ENCODE measurements at regions not wholly inside any gene's neighbourhood (a gene's known extent, or its start where the extent isn't known, plus 50 kb on each side); places are given as distances from the start of the nearest gene placed in this dataset.

DNA sequence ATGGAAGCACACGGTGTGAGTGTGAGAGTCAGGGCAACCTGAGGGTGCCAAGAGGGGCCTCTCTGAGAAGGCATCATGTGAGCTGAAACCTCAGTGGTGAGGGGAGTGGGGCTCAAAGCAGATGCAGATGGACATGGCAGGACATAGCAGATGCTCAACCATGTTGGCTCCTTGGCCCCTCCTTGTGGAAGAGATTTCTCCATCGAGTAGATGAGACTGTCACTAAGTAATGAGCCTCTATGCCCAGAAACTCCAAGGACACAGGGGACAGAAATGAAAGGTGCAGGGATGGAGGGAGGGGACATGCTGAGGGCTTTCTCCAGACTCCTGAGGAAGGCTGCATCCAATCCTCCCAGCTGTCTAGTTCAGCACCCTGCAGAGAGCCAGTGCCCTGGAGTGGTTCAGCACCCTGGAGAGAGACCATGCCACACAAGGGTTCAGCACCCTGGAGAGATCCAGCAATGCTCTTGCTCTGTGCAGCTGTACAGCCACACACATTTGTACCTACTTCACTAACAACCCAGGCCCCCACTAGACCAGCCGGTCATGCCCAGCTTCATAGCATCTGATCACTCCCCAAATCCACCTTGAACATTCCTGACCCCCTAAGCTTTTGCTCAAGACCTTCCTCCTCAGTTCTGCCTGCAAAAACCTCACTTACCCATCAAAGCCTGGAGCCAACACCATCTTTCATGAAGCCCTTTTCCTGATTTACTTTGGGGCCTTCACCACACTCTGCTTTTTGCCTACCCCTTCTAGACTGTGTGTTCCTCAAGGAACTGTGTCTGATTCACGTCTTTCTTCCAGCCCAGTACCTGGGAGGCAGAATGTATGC, 252.0 kb downstream of the CTTN start:
- DNase-seq (ENCODE audit: low spot score) = peak; percentile 46

GRCh38 chr11:70651031-70651430, 252.7 kb downstream of the CTTN start:
- no peak for DNase-seq (ENCODE audit: low spot score)

DNA sequence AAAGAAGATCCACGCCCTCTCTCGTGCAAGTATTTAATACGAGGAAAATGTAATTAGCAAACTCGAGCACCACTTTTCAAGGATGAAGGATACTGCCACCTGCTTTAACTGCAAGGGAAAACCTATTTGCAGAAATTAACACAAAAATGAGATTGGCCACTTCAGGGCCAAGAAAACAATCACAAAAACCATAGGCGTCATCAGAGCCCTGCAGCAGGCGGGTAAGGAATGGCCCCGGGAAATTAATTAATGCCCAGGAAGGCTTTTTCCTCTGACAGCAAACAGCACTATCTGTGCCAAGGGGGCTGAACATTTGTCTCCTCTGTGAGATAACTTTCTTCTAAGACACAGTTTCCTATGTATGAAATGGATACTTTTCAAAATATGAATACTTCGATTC, 255.7 kb downstream of the CTTN start:
- no peak for DNase-seq (ENCODE audit: low spot score)

DNA sequence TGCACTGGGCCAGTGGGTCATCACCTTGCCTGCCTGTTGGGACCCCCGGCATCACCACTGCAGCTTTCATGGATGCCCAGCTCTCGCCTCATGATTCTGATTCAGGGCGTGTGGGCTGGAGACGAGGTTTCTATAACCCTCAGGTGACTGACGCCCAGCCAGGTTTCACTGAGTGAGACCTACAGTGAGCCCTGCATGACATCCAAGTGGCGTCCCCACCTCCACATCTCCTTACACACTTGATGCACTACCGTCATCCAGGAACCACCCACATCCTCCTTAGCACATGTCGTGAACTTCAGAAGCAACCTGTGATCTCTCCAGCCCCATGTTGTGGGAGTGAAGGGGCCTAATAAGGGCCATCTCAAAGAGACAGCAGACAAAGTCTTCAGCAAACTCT, 257.5 kb downstream of the CTTN start:
- DNase-seq (ENCODE audit: low spot score) = no peak

GRCh38 chr11:70656252-70656651, 257.9 kb downstream of the CTTN start:
- DNase-seq (ENCODE audit: low spot score) = no peak

DNA sequence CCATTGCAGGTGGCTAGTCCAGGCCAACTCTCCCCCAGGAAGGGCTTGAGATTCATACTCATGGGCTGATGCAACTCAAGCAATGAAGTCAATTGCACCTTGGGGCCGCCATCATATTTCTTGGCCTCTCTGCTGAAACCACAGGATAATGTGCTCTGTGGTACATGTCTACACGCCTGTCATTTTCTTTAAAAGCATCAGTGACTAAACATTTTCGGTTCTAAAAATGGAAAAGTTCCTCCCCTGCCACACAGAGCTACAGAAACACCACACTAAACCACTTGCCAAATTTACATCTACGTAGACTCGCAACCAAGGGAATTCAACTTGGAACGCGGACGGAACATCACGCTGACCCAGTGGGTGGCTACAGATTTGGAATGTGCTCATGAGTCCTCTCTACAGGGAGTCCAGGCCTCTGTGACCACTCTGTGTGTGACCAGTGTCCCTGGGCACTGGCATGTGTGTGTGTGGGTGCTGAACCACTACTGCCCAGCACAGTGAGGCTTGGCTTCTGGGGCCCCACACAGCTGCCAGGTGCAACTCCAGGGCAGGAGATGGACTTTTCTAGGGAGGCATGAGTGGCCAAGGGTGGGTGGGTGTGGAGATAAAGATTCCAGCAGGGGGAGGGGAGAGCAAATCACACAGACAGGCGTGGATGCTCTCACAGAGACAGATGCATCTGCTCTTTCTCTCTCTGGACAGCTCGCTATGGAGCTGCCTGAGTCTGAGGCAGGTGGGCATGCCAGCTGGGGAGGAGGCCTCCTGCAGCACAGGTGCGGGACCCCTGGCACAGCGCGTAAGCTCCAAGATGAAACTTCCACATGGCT, 261.9 kb downstream of the CTTN start:
- DNase-seq (ENCODE audit: low spot score) = no peak

DNA sequence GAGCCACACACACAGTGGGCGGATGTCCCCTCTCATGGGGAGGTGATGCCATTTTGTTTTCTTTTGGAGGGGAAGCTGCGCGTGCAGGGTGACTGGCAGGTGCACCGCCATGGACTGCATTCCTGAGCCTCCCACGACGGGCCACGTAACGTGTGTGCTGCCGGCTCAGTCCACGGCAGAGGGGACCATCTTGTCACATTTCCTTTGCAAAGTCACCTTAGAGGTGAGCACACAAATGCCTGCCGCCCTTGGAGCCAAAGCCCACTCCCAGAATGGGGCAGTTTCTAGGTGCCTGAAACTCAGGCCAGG, 262.5 kb downstream of the CTTN start:
- DNase-seq (ENCODE audit: low spot score) = no peak

- no peak for DNase-seq (ENCODE audit: low spot score)
These were observed 263.6 kb downstream of the CTTN start for GRCh38 chr11:70661761-70662501.

DNA sequence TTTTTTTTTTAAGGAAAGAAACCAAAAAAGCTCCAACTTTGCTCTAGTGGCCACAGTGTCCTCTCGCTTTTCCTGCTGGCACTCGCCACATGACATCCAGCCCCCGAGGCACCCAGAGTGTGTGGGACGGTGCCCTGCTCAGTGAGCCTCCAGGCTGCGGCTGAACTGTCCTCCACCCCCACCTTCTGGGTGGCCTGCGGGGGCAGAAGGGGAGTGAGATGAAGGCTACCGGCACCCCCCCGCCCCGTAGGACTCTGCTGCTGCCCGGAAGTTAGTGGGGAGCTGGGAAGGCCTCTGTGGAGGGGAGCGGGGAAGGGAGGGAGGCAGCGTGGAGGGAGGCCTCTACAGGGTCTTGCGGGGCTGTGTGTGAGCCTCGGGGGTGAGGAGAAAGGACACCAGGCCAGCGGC, 264.4 kb downstream of the CTTN start:
- DNase-seq (ENCODE audit: low spot score) = no peak

- no peak for DNase-seq (ENCODE audit: low spot score)
These were observed 265.5 kb downstream of the CTTN start for GRCh38 chr11:70663815-70664214.

GRCh38 chr11:70666311-70666710, 268.0 kb downstream of the CTTN start:
- DNase-seq (ENCODE audit: low spot score) = no peak

DNA sequence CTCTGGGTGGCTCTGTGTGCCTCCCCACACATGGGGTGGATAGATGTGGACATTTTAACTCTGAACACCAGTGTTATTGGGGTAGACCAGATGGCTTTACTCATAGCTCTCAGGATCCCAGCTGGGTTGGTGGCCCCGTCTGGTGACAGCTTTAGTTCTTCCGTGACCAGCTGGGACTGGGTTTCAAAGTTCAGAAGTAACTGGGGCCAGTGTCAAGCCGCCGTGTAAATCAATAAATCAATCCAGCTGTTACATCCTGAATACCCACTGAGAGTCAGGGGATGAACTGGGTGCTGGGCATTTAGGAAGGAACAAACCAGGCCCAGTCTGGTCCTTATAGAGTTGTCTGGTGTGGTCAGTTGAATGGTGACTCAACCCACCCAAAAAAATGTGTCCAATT, 269.4 kb downstream of the CTTN start:
- DNase-seq (ENCODE audit: low spot score) = no peak

GRCh38 chr11:70668204-70669202, 270.2 kb downstream of the CTTN start:
- DNase-seq (ENCODE audit: low spot score) = no peak

GRCh38 chr11:70669281-70669680, 271.0 kb downstream of the CTTN start:
- DNase-seq (ENCODE audit: low spot score) = no peak

DNA sequence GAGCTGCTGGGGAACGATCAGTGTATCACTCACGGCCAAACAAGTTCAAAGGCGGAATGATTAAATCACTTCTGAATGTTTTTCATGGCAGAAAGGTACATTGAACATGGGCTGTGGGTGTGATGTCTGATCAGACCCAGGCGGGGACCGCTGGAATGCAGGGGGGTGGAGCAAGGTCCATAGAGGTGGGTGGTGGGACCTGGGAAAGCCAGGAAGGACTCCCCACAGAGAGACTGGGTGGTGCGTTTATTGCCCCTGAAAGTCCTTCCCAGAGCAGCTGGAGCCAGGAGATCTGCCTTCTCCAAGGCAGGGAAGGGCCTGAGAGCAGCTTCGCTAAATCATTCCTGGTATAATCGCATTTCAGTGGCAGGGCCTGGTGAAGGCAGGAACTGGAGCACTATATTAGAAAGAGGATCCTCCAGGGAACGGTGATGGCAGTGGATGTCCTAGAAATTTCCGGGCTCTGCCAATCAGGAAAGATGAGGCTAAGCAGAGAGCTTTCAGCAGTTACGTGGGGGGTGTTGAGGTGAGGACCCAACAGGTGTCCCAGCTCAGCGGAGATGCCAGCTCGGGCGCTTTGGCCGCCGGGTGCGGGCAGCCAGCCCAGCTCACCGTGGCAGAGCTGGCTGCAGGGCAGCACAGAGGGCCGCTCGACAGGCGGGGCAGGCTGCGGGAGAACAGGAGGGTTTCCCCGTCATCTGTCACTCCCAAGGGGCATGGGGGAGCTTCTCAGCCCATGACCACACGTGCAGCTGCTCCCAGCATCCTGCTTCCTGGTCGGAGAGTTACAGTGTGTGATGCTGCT, 271.7 kb downstream of the CTTN start:
- no peak for DNase-seq (ENCODE audit: low spot score)

GRCh38 chr11:70670676-70671034, 272.3 kb downstream of the CTTN start:
- no peak for DNase-seq (ENCODE audit: low spot score)

GRCh38 chr11:70671083-70671482, 272.8 kb downstream of the CTTN start:
- no peak for DNase-seq (ENCODE audit: low spot score)

GRCh38 chr11:70671611-70672010, 273.3 kb downstream of the CTTN start:
- no peak for DNase-seq (ENCODE audit: low spot score)

- no peak for DNase-seq (ENCODE audit: low spot score)
These were observed 274.8 kb downstream of the CTTN start for GRCh38 chr11:70672991-70673653.

DNA sequence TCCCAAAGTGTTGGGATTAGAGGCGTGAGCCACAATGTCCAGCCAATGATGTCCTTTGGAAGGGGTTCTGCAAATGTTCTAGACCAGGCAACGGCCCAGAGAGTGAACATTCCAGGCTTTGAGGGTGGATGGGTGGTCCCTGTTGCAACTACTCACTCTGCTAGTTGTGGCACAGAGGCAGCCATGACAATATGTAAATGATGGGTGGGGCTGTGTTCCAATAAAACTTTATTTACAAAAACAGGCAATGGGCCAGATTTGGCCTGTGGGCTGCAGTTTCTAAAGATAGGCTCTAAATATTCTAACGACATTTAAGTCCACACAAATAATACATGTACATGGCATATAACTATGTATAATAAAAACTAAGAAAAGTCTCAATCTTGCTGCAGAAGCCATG, 276.3 kb downstream of the CTTN start:
- no peak for DNase-seq (ENCODE audit: low spot score)

All from germinal center (tissue), 1 donor.